ENCODE measurements at regions not wholly inside any gene's neighbourhood (a gene's known extent, or its start where the extent isn't known, plus 50 kb on each side); places are given as distances from the start of the nearest gene placed in this dataset.

DNA sequence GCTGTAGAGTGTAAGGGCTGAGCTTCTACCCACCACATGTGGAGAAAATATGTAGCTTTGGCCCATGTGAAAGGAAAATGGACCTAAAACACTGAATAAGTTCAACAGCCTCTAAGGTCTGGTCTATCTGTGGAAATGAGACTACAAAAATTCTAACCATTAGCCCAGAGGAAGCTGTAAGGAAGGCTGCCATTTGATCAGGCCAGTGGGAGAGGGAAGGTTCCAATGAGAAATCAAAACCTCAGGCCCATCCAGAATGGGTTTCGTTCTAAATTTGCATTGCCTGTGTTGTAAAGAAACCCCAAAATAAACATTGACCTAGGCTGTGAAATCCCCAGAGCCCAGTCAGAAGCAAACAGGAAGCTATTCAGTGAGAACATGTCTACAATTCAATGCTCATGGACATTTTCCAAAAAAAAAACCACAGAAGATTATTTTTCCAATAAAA lies 320.4 kb upstream of the SLC7A11 start:
- DNase-seq (ENCODE audit: low read depth), result no peak

DNA sequence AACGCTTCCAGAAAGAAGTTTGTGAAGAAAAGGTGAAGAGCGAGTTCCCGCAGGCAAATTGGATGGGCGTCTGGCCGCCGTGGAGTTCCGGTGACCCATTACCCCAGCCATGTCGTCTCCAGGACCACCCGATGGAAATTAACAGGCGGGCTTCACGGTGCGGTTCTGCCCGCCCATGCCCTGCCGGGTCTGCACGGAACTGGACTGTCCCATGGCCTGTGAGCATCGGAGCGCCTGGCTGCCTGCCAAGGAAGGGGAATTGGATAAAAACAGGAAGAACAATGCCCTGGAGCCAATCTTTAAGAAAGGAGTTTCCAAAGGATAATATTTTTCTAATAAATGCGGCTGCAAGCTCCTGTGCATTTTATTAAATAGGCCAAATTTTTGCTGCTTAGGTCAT lies 319.8 kb upstream of the SLC7A11 start:
- DNase-seq (ENCODE audit: low read depth), result no peak

DNA sequence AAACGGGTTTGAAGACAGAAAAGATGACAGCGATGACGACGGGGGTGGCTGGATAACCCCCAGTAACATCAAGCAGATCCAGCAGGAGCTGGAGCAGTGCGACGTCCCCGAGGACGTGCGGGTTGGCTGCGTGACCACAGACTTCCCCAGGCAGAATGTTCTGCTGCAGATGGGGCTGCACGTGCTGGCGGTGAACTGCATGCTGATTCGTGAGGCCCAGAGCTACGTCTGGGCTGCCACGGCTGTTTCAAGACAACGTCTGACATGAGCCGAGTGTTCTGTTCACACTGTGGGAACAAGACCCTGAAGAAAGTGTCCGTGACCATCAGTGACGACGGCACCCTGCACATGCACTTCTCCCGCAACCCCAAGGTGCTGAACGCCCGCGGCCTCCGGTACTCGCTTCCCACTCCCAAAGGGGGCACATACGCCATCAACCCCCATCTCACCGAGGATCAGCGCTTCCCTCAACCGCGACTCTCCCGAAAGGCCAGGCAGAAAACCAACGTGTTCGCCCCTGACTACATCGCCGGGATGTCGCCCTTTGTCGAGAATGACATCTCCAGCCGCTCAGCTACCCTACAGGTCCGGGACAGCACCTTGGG lies 319.2 kb upstream of the SLC7A11 start:
- DNase-seq (ENCODE audit: low read depth), result no peak

DNA sequence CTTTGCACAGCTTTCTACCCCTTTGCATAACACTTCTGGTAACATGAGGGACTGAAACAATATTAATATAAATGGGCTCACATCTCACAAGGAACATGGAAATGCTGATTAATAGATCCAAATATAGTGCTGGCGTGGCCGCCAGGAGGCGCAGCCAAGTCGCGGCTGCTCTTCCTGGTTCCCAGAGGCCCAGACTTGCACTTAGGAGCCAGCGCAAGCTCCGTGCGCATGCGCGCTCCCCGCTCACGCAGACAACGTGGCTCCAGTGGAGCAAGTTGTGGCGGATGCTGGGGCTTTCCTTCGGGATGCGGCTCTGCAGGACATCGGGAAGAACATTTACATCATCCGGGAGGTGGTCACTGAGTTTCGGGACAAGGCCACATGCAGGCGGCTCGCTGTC lies 318.3 kb upstream of the SLC7A11 start:
- DNase-seq (ENCODE audit: low read depth), result no peak

DNA sequence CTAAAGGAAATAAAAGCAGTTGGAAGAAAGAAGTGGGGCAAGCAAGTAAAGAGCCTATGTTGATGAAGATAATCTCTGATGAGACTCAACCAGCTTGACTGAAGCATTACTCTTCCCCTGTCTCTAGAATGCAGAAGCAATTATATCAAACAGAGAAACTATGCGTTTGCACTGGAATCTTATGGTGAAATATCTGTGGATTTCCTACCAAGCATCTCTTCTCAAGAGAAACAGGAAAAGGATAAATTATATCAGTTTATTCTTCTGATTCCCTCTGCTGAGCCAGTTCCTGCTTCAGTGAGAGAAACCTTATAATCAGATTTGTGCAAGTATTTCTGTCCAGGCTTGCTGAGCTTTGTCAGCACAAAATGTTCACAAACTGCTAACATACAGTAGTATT lies 316.7 kb upstream of the SLC7A11 start:
- no peak for DNase-seq (ENCODE audit: low read depth)

DNA sequence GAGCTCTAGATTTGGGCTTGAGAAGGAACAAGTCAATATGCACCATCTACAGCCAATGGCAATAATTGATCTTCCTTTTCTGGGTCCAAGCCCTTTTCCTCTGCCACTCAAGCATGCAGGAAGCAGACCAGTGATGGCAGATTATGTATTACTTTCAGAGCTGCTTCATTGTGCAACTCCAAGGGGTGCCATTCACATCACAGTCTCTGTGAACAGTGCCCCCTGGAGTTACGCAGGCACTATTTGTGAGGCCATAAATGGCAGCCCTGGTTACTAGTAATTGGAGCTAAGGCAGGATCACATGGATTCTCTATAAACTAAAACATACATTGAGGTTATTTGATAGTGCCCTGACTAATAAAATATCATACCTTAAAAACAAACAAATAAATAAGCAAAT lies 313.4 kb upstream of the SLC7A11 start:
- no peak for DNase-seq (ENCODE audit: low read depth)

DNA sequence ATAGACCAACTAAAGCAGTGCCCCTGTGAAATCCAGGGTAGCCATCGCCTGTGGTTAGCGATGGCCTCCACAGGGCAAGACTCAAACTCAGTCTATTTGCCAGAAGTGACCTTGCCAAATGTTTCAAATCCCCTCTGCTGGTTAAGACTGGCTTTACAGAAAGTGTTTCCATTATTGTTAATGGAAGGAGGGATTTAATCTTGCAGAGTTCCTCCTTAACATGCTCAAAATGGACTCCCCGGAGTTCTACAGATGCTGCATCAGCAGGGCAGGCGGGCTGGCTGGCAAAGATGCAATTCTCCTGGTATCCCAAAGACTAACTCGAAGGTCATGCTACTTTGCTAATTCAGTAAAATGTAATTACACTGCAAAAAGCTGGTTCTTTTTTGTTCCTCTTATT lies 313.0 kb upstream of the SLC7A11 start:
- DNase-seq (ENCODE audit: low read depth), result no peak

DNA sequence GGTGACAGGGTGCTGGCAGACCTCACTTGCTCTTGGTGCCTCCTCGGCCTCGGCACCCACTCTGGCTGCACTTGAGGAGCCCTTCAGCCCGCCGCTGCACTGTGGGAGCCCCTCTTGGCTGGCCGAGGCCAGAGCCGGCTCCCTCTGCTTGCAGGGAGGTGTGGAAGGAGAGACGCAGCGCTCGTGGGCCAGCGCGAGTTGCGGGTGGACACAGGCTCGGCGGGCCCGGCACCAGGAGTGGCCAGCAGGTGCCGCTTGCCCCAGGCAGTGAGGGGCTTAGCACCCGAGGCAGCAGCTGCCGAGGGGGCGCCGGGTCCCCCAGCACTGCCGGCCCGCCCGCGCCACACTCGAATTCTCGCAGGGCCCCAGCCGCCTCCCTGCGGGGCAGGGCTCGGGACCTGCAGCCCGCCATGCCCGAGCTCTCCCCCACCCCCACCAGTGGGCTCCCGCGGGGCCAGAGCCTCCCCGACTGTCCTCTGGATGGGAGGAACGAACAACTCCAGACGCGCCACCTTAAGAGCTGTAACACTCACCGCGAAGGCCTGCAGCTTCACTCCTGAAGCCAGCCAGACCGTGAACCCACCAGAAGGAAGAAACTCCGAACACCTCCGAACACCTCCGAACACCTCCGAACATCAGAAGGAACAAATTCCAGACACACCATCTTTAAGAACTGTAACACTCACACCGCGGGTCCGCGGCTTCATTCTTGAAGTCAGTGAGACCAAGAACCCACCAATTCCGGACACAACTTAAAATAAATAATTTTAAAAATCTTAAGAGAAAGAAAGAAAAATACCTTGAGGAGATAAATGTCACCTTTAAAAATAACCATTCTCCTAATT lies 311.1 kb upstream of the SLC7A11 start:
- DNase-seq (ENCODE audit: low read depth), result no peak

DNA sequence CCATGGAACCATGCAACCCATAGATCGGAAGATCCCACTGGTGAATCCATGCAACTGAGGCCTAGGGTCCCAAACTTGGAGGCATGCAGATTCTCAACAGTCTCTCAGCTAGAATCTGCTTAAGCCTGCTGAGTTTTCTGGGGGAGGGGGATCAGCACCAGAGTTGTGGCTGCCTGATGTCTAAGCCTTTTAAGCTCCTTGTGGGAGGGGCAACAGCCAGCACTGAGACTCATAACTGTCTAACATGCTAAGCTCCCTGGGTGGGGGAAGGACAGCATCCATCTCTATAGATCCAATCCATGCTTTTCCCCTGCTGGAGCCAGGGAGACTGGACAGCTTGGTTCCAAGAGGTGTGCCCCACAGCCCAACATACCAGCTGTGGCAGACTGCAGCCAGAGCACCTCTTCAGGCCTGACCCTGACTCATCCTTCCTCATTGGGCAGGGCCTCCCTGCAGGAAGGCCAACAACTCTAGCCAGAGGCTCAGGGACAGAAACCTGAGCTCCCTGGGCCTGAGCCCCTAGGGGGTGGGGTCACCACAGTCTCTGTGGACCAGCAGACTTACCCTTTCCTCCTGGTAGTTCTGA lies 300.1 kb upstream of the SLC7A11 start:
- no peak for DNase-seq (ENCODE audit: low read depth)

DNA sequence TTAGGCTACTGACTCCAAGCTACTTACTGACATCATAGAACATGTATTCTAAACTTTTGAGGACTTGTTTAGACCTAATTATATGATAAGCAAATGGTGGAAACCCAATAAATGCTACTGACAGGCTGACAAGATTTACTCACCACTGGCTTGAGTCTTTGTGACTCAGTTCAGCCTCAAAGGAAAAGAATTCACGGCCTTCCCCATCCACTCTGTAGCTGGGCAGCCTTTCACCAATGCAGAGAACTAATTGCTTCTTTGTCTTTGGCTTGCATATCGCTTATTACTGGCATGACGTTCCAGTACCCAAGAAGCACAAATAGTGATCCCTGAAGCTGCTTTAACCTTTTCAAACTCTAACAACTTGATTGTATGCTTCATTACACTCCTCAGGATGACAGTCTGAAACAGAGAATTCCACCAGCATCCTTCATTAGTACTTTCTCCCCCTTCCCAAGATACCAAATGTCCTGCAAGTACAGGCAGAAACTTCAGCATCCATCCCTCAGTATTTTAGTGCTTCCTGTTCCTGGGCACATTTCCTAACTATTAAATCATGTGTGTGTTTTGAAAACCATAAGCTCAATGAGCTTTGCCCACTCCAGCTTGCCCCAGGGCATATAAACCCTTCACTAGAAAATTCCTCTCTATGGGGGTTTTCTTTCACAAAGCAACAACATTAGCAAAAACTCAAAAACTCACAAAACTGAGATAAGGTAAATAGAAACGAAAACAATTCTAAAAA lies 298.1 kb upstream of the SLC7A11 start:
- no peak for DNase-seq (ENCODE audit: low read depth)

DNA sequence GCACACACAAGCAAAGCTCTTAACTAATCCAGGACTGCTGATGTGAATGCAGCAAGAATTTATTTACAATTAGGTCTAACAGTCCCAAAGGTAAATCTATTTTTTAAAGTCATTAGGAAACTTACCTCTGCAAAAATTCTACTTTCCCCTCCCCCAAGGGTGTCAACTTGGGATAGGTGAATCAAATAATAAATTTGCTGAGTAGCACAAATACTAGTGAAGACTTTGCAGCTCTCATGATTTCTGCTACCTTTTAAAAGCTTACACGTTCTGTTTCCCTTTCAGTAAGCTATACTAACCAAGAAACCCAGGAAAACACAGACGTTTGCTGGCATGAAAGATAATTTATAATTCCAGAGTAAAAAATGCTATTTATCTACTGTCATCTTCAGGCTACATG lies 296.6 kb upstream of the SLC7A11 start:
- DNase-seq (ENCODE audit: low read depth), result no peak

DNA sequence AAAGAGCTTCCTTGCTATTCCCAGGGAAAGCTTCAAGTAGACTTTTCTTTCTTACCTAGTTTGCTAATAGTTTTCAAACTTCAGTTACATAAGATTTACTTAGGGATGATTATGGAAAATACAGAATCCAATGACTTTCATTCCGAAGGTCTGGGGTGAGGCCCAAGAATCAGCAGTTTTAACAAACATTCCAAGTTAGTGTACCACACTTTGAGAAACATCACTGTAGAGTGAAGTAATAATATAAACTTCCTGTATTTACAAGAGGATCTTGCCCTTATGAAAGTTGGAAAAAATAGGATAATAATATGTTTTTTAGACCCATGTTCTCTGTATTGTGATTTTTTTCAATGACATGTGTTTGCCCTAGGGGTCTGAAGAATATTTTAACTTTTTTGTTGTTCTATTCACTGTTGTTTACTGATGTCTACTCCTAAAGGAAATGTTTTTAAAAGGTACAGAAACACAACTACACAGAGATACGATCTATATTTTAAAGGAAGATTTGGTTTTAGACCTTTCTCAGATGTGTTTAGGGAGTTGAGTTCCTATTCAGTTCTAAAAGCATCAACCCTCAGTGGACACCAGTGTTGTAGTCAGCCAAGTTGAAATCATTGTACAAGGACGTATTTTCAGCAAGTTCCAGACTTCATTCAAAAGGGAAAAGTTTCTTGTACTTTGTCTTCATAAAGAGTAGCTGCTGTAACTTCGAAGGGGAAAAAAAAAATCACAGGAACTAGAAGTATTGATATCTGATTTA lies 295.8 kb upstream of the SLC7A11 start:
- DNase-seq (ENCODE audit: low read depth), result no peak

DNA sequence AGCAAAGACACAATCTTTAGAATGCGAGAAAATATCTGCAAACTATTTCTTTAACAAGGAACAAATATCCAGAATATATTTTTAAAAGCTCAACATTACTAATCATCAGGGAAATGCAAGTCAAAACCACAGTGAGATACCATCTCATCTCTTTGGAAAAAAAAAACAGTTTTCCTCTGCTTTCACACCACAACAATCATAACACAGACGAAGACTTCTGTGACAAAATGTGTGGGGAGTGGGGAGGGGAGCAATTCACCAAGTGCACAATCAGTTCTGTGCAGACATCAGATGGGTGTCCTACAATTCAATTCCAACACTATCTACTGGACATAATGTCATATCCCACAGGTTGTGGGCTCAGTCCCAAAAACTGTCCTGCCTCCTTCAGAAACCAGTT lies 293.2 kb upstream of the SLC7A11 start:
- DNase-seq (ENCODE audit: low read depth), result no peak

DNA sequence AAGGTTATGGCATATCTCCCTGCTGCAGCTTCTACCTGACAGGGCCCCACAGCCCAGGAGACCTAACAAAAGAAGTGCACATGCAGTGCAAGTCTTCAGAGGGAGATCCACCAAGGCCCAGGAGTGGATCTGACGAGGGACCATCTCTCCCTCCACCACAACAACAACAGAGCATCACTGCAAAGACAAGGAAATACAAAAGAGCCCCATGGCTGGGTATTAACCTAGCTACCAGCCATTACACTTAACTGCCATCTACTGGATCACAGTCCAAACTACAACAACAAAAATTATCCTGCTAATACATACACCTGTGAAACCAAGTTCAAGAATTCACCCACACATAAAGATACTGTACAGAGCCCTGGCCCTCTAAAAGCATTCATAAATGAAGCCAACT lies 280.2 kb upstream of the SLC7A11 start:
- no peak for DNase-seq (ENCODE audit: low read depth)

DNA sequence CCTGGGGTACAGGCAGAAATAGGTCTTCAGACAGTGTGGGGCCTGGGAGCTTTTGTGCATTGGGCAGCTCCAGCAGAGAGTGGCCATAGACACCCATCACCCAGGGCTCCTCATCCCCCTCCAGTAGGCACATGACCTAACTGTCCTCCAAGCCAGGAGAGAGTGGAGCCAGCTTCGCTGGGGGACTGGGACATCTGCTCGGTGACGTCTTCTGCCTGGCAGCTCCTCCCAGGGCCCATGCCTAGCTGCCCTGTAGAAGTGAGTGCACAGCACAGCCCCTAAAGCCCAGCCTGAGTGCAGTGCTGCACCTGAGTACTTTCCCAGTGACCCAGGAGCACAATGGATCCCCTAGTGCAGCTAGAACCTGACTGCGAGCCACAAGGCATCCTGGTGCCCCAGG lies 279.7 kb upstream of the SLC7A11 start:
- DNase-seq (ENCODE audit: low read depth), result no peak

DNA sequence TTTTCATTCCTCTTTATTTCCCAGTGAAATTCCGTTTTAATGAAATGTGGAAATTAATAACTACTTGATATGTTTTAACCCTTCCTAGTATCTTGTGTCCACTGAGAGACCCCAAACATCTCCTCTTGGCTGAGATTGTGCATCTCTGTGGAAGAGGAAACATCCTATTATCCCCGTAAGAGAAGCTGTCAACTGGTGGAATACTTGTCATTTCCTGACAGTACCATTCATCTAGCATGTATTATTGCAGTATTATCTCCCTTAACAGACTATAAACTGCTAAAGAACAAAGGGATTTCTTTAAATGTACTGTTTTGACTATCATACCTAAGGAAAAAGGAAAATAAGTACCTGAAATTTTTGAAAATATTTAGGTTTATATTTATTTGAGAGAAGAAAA lies 277.3 kb upstream of the SLC7A11 start:
- DNase-seq (ENCODE audit: low read depth), result no peak

DNA sequence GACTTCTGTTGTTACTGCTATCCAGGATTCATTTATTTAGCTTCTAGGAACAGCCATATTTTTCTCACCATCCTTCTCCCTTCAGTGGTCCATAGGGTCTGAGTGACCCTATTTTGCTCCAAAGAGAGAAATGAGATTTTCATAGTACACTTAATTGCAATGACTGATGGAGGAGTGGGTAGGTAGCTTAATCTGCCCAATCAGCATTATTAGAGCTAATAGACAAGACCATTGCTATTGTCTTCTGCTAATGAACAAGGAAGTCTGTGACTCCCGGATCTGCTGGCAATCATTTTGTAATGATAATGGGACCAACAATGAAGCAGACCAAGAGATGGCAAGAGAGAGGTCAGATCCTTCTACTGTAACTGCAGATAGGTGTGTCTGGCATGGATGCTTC lies 271.4 kb upstream of the SLC7A11 start:
- no peak for DNase-seq (ENCODE audit: low read depth)

DNA sequence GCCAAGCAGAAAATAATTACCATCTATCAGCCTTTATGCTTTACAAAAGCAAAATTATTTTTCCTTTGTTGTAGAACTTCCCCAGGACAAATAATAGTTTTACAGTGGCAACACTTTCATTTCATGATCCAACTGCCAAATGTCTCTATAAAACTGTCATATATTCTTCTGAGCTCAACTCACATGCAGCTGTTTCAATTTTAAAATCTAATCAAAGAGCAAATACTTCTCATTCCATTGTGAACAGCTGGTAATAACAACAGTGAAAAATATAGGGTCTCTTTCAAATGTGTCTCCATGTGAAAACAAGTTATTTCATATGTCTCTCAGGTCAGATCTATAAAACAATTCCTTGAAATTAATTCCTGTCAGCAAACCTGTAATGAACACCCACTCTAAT lies 270.6 kb upstream of the SLC7A11 start:
- no peak for DNase-seq (ENCODE audit: low read depth)

DNA sequence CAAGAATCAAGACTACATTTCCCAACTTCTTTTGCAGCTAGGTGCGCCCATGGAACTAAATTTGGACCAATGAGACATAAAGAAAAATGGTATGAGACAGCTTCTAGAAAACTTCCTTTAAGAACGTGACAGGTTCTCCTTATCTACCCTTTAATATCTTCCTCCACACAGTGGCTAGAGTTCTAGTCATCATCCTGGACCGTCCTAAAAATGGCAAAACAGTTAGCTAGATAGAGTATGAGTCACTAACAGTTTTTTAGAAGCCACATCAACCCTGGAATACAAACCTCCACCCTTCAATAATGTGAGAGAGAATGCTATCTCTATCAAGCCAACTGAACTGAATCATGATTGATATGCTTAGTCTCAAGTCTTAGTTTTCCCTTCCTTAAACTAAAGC lies 267.9 kb upstream of the SLC7A11 start:
- DNase-seq (ENCODE audit: low read depth), result no peak

DNA sequence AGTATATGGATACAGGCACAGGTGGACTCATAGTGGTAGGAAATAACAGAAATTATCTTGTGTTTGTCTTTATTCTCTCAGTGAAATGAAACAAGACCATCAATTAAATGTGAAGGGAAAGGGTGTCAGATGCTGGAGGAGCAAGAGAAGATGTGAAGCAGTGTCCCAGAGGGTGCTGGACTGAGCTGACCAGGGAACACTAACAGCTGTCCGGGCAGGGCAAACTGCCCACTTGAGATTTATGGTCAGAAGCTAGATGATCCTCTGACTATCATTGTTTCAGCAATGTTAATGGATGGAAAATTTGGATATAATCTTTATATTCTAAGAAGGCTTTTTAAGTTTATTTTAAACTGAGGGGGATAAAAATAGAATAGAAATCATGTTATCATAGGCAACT lies 267.2 kb upstream of the SLC7A11 start:
- DNase-seq (ENCODE audit: low read depth), result no peak

DNA sequence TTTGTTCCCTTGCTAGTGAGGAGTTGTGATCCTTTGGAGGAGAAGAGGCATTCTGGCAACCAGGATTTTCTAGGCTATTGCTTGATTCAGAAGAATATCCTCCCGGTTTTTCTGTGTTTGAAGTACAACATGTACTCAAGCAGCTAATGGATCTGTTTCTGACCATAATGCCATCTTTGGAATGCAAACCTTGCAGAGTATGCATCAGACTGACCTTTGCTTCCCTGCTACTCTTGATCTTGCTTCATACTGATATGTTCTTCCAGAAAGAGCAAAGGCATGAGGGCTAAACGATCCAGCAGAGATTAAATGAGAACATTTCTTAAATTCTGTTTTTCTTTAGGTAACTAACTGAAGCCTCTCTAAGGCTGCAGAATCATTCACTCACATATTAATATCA lies 265.4 kb upstream of the SLC7A11 start:
- DNase-seq (ENCODE audit: low read depth), result no peak

DNA sequence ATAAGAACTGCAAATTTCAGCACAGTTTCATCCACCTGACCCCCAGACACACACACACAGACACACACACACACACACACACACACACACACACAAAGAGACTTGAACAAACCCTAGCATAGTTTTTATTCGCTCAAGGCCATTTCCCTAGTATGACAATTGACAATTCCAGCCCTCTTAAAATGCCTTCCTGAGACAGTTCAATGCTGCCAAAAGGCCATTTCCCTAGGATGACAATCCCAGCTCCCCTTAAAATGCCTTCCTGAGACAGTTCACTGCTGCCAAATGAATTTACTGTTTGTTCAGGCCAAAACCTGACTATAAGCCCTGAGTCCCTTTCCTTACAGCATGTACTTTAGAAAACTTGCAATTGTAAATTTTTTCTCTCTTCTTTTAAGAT lies 259.5 kb upstream of the SLC7A11 start:
- DNase-seq (ENCODE audit: low read depth), result no peak
